Esophagus muscularis mucosa (tissue), 4 donors: ENCODE measurements at regions not wholly inside any gene's neighbourhood (a gene's known extent, or its start where the extent isn't known, plus 50 kb on each side); places are given as distances from the start of the nearest gene placed in this dataset.

Experiments
- CTCF ChIP-seq, 3 experiments: fragments of 200-600 bp in 2 of 3; fragments of 450-650 bp in 1 of 3; sonication (generic) in 2 of 3; IDR thresholded peaks; one replicate each; pipeline ENCODE4 v1.5.1; 2017 to 2019; ENCODE audit warnings: antibody characterized with exemption in 3 of 3, mild to moderate bottlenecking in 2 of 3, moderate library complexity in 1 of 3
- EP300 ChIP-seq: sonication (generic); formaldehyde crosslinking; IDR thresholded peaks from one replicate; pipeline ENCODE4 v1.6.1; 2017; ENCODE audit warnings: antibody characterized with exemption
- POLR2A ChIP-seq: fragments of 450-650 bp; IDR thresholded peaks from one replicate; pipeline ENCODE4 v1.6.1; 2017; ENCODE audit warnings: antibody characterized with exemption, moderate library complexity, mild to moderate bottlenecking, low read depth
- POLR2AphosphoS5 ChIP-seq, 2 donors: sonication (generic); formaldehyde crosslinking; IDR thresholded peaks; one replicate each; pipeline ENCODE4 v1.6.1; 2017; ENCODE audit warnings: antibody characterized with exemption in 2 of 2

- no peak for TF ChIP-seq CTCF (IDR thresholded peaks at IDR 0.05)
- TF ChIP-seq POLR2AphosphoS5 (IDR thresholded peaks at IDR 0.05): no peak
- TF ChIP-seq EP300: no peak
- no peak for TF ChIP-seq POLR2A
These were observed 155.5 kb downstream of the THBS2 start for GRCh38 chr6:169098116-169098515.
